Bronchial epithelial cell (primary cell): ENCODE measurements at regions not wholly inside any gene's neighbourhood (a gene's known extent, or its start where the extent isn't known, plus 50 kb on each side); places are given as distances from the start of the nearest gene placed in this dataset.

ENCODE experiments used
- DNase-seq: peaks from one replicate; pipeline ENCODE4 v3.0.0-alpha.2; 2010; ENCODE audit warnings: low read depth
- FAIRE-seq: peaks from 2 replicates; lab custom pipeline; 2011; peaks lifted over from hg19 to GRCh38; lab: Jason Lieb, UNC
- H3K27me3 ChIP-seq: 2 replicates; pipeline ENCODE4 v1.5.1; 2011; ENCODE audit warnings: low read length; ENCODE audit not compliant: control insufficient read depth, insufficient read depth
- H3K36me3 ChIP-seq: 2 replicates; pipeline ENCODE4 v1.5.1; 2011; ENCODE audit warnings: low read length; ENCODE audit not compliant: control insufficient read depth, insufficient read depth
- H3K4me3 ChIP-seq: 2 replicates; pipeline ENCODE4 v1.5.1; 2011; ENCODE audit warnings: mild to moderate bottlenecking, low read depth, low read length, control low read depth
- TF ChIP-seq, protein P1 (sequence below): IDR thresholded peaks from 2 replicates; pipeline ENCODE4 v1.5.1; 2011; ENCODE audit warnings: mild to moderate bottlenecking, moderate library complexity, low read length, control low read depth, inconsistent platforms; ENCODE audit not compliant: insufficient read depth, severe bottlenecking

DNA sequence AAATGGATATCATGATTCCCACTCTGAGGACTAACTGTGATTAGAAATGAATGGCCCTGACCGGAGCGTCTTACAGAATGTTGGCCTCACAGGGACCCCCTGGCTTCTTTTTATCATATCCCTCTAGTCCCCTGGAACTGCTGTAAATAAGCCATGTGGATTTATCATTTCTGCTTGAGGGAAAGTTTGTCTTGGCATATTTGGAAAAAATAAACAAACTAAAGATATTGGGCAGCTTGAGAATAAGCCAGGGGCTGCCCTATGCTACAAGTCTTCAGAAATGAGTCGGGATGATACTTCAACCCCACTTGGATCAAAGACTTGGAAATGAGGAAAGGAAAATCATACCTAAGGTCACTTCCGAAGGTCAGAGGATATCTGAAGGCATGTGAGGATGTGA is 179.1 kb downstream of the THBS2 start:
- FAIRE-seq (no peak), DNase-seq (no peak)
- no peaks in the 10 kb centered on the region for H3K27me3 ChIP-seq
- TF ChIP-seq, protein P1, sequence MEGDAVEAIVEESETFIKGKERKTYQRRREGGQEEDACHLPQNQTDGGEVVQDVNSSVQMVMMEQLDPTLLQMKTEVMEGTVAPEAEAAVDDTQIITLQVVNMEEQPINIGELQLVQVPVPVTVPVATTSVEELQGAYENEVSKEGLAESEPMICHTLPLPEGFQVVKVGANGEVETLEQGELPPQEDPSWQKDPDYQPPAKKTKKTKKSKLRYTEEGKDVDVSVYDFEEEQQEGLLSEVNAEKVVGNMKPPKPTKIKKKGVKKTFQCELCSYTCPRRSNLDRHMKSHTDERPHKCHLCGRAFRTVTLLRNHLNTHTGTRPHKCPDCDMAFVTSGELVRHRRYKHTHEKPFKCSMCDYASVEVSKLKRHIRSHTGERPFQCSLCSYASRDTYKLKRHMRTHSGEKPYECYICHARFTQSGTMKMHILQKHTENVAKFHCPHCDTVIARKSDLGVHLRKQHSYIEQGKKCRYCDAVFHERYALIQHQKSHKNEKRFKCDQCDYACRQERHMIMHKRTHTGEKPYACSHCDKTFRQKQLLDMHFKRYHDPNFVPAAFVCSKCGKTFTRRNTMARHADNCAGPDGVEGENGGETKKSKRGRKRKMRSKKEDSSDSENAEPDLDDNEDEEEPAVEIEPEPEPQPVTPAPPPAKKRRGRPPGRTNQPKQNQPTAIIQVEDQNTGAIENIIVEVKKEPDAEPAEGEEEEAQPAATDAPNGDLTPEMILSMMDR: no peak
- H3K36me3 ChIP-seq: no peaks in the 10 kb centered on the region
- no peak overlapping the region for H3K4me3 ChIP-seq

DNA sequence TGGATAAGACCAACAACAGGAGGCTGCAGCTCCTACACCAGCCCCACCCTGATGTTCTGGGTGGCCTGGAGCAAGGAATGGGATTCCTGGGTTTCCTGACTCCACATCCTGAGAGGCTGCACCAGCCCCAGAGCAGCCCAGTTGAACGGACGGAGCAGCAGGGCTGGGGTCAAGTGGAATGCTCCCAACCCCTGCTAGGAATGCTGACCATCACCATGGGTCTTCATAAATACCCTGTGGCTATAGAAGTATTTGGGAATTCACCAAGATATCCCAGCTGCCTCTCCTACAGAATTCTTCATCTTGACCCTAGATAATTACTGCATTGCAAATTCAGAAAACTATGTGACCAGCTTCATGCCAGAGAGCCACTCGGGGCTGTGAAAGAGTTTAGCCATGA is 180.3 kb downstream of the THBS2 start:
- H3K36me3 ChIP-seq: no peaks in the 10 kb centered on the region
- DNase-seq (no peak), FAIRE-seq (no peak)
- H3K27me3 ChIP-seq: no peaks in the 10 kb centered on the region
- no peak overlapping the region for H3K4me3 ChIP-seq
- TF ChIP-seq, protein P1: no peak

DNA sequence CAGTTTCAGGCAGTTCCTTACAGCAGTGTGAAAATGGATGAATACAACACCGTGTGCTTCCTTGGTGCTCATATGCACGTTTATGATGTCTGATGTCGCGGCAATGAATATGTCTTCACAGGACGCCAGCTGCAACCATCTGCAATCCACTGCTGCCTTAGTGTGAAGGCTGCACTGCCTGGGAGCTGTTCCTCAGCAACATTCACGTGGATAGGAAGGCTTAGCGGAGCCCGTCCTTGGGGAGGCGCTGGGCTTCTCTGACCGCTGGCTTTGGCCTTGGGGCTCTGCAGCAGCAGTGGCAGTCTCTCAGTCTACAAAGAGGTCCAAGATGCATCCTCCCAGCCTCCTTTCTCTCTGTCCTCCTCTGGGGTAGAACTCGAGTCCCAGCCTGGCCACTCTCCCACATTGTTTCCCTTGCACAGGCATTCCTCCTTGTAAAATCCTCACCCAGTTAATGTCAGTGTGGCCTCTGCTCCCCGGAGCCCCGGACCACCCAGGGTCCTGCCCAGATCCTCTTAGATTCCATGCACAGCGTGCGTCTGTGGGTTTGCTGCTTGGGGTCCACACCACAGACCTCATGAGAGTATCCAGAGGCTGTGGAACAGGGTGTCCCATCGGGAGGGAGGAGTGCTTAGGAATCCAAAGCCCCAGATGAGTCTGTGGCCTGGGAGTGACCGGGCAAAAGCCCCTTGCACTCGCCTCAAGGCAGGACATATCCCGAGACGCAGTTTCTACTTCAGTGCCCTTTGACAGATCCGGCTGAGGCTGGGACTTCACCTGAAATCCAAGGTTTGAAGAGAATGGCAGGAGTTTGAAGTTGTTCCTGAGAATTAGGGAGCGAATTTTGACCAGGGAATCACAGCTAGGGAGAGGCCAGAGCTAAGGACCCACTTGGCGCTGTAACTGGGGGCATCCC is 181.3 kb downstream of the THBS2 start:
- Histone ChIP-seq H3K36me3 (no peaks in the 10 kb centered on the region), H3K4me3 (no peak overlapping the region), H3K27me3 (no peaks in the 10 kb centered on the region)
- DNase-seq: no peak
- FAIRE-seq: no peak
- TF ChIP-seq, protein P1: no peak

DNA sequence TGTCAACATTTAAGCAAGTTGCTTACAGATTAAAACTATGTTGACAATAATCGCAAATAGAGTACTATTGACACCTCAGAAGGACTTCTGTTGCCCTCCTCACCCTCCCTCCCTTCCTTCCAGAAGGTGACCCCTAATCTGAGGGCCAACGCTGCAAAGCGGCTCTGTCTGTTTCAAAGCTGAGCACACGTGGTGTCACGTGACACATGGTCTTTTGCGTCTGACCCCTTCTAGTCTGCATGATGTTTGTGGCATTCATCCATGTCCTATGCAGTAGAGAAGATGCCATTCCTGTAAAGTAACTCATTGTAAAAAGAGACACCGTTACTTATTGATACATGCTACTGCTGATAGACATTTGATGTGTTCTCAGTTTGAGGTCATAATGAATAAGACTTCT is 182.3 kb downstream of the THBS2 start:
- TF ChIP-seq, protein P1: no peak
- no peaks in the 10 kb centered on the region for H3K27me3 ChIP-seq
- H3K4me3 ChIP-seq: no peak overlapping the region
- peak; percentile 7 for FAIRE-seq
- H3K36me3 ChIP-seq: no peaks in the 10 kb centered on the region
- DNase-seq: no peak

DNA sequence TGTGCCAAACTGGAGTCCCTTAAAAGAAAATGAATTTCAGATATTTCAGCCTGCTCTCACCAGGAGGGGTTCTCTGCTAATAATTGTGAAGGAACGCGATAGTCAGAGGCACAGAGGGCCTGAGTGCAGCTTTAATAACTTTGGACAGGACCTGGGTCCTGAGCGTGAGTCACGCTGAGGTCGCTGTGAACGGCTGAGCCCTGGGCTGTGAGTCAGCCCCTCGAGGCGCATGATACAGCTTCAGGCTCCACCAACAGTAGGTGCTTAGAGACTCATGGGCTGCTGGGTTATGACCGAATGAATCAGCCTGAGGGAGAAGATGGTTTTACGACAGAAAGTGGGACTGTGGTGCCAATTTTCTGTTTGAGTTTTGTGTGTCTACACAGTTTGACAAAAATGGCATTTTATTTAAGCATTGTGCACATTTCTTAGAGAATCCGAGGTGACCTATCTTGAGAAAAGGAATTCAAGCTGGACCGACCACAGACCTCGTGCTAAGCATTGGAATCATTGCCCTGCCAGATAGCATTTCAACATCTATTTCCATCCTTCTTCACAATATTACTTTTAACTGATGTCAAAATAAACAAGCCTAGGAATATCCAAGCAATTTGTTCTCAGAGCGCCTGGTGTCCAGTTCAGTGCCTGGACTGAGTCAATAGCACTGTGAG is 183.0 kb downstream of the THBS2 start:
- no peak for FAIRE-seq
- DNase-seq: peak; percentile 80
- H3K27me3 ChIP-seq: no peaks in the 10 kb centered on the region

More for the DNA sequence above, 183.0 kb downstream of the THBS2 start:
- H3K4me3 ChIP-seq: no peak overlapping the region
- TF ChIP-seq, protein P1: no peak
- H3K36me3 ChIP-seq: no peaks in the 10 kb centered on the region
